ES-I3 (cell line): ENCODE measurements at regions not wholly inside any gene's neighbourhood (a gene's known extent, or its start where the extent isn't known, plus 50 kb on each side); places are given as distances from the start of the nearest gene placed in this dataset.

Source experiments
- H3K36me3 ChIP-seq: 2 replicates; pipeline ENCODE4 v1.6.1; 2013; ENCODE audit warnings: mild to moderate bottlenecking, low read length, control low read depth, moderate library complexity; ENCODE audit not compliant: insufficient read depth
- H3K4me1 ChIP-seq: 2 replicates; pipeline ENCODE4 v1.6.1; 2013; ENCODE audit warnings: mild to moderate bottlenecking, control low read depth, low read length; ENCODE audit not compliant: insufficient read depth
- H3K9ac ChIP-seq: 2 replicates; pipeline ENCODE4 v1.6.1; 2013; ENCODE audit warnings: low read depth, mild to moderate bottlenecking, low read length, moderate library complexity
- H3K9me3 ChIP-seq: 2 replicates; pipeline ENCODE4 v1.6.1; 2013; ENCODE audit warnings: mild to moderate bottlenecking, low read length, moderate library complexity; ENCODE audit not compliant: control insufficient read depth, insufficient read depth

- no peak overlapping the region for H3K9ac ChIP-seq
- H3K36me3 ChIP-seq = no peaks in the 10 kb centered on the region
Observed at GRCh38 chr7:131218727-131219128, 108.9 kb upstream of the MKLN1 start.

GRCh38 chr7:131219312-131220041 is 108.2 kb upstream of the MKLN1 start:
- Histone ChIP-seq H3K4me1 (peaks cover 14% of the 10 kb centered on the region), H3K36me3 (no peaks in the 10 kb centered on the region), H3K9ac (no peak overlapping the region), H3K9me3 (no peaks in the 10 kb centered on the region)

More at GRCh38 chr7:131218727-131219128, 108.9 kb upstream of the MKLN1 start:
- Histone ChIP-seq H3K9me3 (no peaks in the 10 kb centered on the region), H3K4me1 (peaks cover 14% of the 10 kb centered on the region)

GRCh38 chr7:131221061-131221460 is 106.6 kb upstream of the MKLN1 start:
- Histone ChIP-seq H3K4me1 (peaks cover 22% of the 10 kb centered on the region), H3K9ac (no peak overlapping the region), H3K36me3 (no peaks in the 10 kb centered on the region), H3K9me3 (no peaks in the 10 kb centered on the region)

DNA sequence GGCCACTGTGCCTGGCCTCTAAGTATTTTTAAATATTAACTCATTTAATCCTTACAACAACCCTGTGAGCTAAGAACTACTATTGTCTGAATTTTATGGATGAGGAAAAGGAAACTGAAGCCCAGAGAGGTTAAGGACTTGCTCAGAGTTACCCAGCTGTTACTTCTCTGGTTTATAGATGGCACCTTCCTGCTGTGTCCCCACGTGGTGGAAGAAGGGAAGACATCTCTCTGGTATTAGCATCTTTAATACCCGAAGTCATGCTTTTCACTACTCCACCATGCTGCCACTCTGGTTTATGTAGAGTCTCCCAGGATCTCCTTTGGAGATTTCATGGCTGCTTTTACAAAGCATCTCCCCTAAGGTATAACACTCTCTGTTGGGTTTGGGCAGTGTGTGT is 105.5 kb upstream of the MKLN1 start:
- Histone ChIP-seq H3K4me1 (peaks cover 27% of the 10 kb centered on the region), H3K9ac (no peak overlapping the region), H3K36me3 (no peaks in the 10 kb centered on the region), H3K9me3 (no peaks in the 10 kb centered on the region)

DNA sequence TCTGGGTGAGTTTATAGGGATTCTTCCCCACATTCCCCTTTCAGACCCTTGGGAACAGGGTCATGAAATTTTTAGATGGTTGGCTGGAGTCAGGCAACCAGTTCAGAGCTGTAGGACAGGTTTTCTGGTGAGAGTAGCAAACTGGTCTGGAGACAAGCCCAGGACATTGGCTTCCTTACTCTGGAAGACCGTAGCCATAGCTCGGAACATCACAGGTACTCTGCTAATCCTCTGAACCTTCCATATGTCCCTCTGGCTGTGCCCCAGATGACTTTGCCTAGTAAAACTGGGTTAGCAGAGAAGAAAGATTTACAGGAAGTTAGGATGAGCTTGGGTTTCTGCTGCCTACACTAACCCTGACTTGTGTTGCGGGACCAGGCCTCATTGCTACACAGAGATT is 104.5 kb upstream of the MKLN1 start:
- Histone ChIP-seq H3K4me1 (peaks cover 27% of the 10 kb centered on the region), H3K36me3 (no peaks in the 10 kb centered on the region), H3K9ac (no peak overlapping the region), H3K9me3 (no peaks in the 10 kb centered on the region)

DNA sequence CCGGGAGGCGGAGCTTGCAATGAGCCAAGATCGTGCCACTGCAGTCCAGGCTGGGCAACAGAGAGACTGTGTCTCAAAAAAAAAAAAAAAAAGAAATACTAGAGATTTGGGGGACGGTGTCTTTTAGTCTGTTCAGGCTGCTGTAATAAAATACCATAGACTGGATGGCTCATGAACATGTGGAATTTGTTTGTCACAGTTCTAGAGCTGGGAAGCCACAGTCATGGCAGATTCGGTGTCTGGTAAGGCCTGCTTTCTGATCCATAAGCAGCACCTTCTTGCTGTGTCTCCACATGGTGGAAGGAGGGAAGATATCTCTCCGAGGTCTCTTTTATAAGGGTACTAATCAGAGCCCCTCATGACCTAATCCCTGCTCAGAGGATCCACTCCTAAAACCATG is 102.7 kb upstream of the MKLN1 start:
- H3K36me3 ChIP-seq = no peaks in the 10 kb centered on the region
- no peak overlapping the region for H3K9ac ChIP-seq
- peaks cover 14% of the 10 kb centered on the region; the same call in 1 of the 2 replicates for H3K4me1 ChIP-seq
- no peaks in the 10 kb centered on the region for H3K9me3 ChIP-seq

DNA sequence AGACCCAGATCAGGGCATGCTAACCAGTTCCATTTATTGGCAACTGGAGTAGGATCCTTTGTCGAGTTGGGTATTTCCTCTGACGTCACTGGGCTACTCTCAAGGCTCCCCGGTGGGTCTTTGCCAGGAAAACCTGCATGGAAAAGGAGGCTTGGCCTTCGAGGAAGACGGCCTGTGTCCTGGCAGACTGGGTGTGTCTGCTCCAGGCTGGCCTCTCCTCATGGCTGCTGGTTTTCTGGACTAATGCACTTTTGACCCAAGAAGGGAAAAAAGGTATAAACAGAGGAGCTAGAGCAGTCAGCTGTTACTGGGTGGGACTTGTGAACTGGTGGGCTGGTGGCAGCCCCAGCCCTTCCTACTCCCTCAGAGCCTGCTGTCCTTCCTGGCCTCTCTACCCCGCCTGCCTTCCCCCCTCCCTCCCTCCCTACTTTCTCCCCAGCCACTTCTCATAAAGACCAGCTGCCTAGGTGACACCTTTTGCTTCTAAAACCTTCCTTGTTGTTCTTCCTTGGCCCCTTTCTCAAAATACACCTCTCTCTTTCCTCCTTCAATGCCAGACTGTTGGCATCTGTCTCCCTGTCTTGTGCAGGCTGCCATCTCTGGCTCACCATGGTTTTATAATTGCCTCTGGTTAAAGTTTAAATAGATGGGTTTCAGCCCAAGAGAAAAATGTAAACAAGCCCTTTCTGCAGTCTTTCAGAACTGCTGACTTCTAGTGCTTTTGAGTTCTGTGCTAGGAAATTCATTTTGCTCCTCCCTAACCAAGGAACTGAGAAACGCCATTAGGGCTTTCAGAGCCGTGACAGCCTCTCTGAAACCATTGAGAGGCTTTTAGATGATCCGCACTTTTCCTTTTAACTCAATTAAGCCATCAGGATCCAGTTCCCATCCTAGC is 101.8 kb upstream of the MKLN1 start:
- Histone ChIP-seq H3K9ac (no peak overlapping the region), H3K4me1 (peaks cover 12% of the 10 kb centered on the region; the same call in 1 of the 2 replicates), H3K36me3 (no peaks in the 10 kb centered on the region)

DNA sequence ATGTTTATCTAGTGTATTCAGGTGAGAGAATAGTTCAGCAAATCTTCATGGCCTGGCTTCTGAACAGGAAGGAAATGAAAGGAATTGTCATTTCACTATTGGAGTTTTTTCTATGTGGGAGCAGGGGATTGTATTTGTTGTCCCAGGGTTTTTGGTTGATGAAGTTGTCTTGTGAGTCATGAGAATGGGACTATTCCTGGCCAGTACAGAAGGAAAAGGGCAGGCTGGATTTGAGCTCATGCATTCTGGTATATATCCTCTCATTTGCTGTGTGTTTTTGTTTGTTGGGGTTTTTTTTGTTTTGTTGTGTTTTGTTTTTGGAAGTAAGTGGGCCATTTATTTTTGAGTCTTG is 101.2 kb upstream of the MKLN1 start:
- Histone ChIP-seq H3K9me3 (no peaks in the 10 kb centered on the region), H3K4me1 (peaks cover 15% of the 10 kb centered on the region), H3K9ac (no peak overlapping the region), H3K36me3 (no peaks in the 10 kb centered on the region)

More for the DNA sequence above, 101.8 kb upstream of the MKLN1 start:
- no peaks in the 10 kb centered on the region for H3K9me3 ChIP-seq

DNA sequence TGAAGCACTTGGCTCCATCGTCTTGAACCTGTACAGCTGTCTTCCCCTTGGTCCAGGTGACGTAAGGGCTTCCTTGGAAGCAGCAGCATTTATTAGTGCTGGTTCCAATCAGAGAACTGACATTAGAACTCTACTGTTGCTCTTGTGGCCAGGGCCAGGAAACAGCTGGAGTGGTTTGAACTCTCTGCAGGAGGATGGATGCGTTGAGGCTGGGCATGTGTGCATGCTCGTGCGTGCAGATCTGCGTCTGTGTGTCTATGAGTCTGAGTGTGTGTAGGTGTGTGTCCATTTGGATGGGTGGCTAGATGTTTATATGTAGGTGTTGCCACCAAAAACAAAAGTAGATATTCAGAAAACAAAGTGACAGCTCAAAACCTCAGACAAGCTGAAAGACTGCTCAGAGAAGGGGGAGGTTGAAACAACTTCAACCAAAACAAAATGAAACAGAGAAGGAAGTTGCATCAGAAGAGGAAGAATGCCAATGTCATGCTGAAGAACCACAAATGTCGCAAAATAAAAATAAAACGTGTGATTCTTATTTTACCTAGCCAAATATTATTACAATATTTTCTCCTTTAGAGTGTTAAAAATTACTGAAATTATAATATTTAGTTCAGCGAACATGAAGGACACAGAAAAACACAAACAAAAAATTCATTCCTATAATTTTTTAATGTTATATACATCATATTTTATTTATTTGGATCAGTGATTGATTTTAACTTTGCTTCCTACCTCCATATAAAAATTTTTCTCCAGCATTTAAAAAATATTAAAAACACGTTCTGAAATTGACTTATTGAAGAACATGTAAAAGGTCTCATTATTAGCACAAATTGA is 96.1 kb upstream of the MKLN1 start:
- H3K9me3 ChIP-seq = no peaks in the 10 kb centered on the region
- H3K9ac ChIP-seq = no peak overlapping the region; the same call in 1 of the 2 replicates
- H3K36me3 ChIP-seq = no peaks in the 10 kb centered on the region
- peaks cover 23% of the 10 kb centered on the region for H3K4me1 ChIP-seq

DNA sequence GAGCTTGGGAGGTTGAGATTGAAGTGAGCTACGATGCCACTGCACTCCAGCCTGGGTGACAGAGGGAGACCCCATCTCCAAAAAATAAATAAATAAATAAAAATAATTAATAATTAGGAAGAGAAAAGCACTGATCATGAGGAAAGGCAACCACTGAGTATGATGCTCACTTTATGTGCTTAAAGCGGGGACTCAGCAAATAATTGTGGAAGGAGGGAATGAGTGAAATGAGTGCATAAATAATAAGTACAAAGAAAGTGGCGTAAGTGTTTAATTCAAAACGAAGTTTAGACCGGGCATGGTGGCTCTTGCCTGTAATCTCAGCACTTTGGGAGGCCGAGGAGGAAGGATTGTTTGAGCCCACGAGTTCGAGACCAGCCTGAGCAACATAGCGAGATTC is 94.9 kb upstream of the MKLN1 start:
- H3K9ac ChIP-seq = no peak overlapping the region
- no peaks in the 10 kb centered on the region for H3K36me3 ChIP-seq
- H3K4me1 ChIP-seq = peaks cover 23% of the 10 kb centered on the region
- H3K9me3 ChIP-seq = no peaks in the 10 kb centered on the region

GRCh38 chr7:131233193-131233592 is 94.5 kb upstream of the MKLN1 start:
- H3K9ac ChIP-seq = no peak overlapping the region
- peaks cover 23% of the 10 kb centered on the region for H3K4me1 ChIP-seq
- no peaks in the 10 kb centered on the region for H3K9me3 ChIP-seq
- no peaks in the 10 kb centered on the region for H3K36me3 ChIP-seq

DNA sequence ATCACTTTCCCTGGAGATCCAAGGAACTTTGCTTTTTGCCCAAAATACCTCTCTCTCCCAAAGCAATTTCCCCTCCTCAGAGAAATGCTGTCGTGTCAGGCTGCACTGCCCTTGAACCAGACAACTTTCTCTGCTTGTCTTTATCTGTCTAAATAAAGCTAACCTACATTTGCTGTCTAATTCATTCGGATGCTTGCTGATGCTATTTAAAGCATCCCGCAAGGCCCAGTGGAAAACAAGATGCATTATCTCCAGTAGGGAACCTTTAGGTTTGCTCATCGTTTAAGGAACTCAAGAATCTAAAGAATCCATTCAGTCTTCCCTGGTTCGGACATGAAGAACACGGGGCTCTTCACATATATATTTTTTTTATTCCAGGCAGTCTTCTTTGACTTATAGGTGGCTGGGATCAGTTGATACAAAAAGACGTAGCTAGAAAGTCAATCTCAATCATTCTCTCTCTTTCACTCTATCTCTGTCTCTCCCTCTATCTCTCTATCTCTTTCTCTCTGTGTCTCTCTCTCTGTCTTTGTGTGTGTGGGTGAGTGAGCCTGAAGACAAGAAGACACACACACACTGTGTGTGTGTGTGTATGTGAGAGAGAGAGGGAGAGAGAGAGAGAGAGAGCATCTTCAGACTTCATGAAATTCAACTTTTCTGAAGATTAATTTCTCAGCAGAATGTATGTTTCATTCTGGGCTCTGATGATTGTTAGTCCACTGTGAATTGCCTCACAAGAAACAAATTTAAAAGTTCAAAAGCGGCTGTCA is 92.8 kb upstream of the MKLN1 start:
- no peak overlapping the region for H3K9ac ChIP-seq
- H3K4me1 ChIP-seq = peaks cover 23% of the 10 kb centered on the region
- no peaks in the 10 kb centered on the region for H3K36me3 ChIP-seq
- no peaks in the 10 kb centered on the region for H3K9me3 ChIP-seq

- no peak overlapping the region for H3K9ac ChIP-seq
- H3K4me1 ChIP-seq = peaks cover 23% of the 10 kb centered on the region
- H3K9me3 ChIP-seq = no peaks in the 10 kb centered on the region
- H3K36me3 ChIP-seq = no peaks in the 10 kb centered on the region
Observed at GRCh38 chr7:131235489-131236317, 92.0 kb upstream of the MKLN1 start.
